ENCODE measurements at regions not wholly inside any gene's neighbourhood (a gene's known extent, or its start where the extent isn't known, plus 50 kb on each side); places are given as distances from the start of the nearest gene placed in this dataset.

- H3K4me1 ChIP-seq (ENCODE audit: insufficient read depth, low read length, poor library complexity, severe bottlenecking), result no peaks in the 10 kb centered on the region
- H3K79me2 ChIP-seq (ENCODE audit: insufficient read depth, low read length), result no peaks in the 10 kb centered on the region
- no peak overlapping the region for H3K9ac ChIP-seq (ENCODE audit: low read depth, low read length, poor library complexity, severe bottlenecking)
- H3K4me3 ChIP-seq (ENCODE audit: low read length, poor library complexity, severe bottlenecking), result no peak overlapping the region
- no peak overlapping the region for H2AFZ ChIP-seq (ENCODE audit: low read length)
- H4K20me1 ChIP-seq (ENCODE audit: insufficient read depth, low read length, poor library complexity, severe bottlenecking), result no peaks in the 10 kb centered on the region
- H3K9me3 ChIP-seq (ENCODE audit: insufficient read depth, low read depth, low read length), result no peaks in the 10 kb centered on the region
- H3F3A ChIP-seq (ENCODE audit: low read depth), result no peaks in the 10 kb centered on the region
- H3K4me2 ChIP-seq (ENCODE audit: low read depth, low read length, poor library complexity, severe bottlenecking), result no peak overlapping the region
- no peaks in the 10 kb centered on the region for H3K27me3 ChIP-seq (ENCODE audit: insufficient read depth, low read length, poor library complexity, severe bottlenecking)
- TF ChIP-seq EZH2phosphoT487 (IDR thresholded peaks at IDR 0.05; ENCODE audit: borderline replicate concordance), result no peak
- TF ChIP-seq, protein P1, sequence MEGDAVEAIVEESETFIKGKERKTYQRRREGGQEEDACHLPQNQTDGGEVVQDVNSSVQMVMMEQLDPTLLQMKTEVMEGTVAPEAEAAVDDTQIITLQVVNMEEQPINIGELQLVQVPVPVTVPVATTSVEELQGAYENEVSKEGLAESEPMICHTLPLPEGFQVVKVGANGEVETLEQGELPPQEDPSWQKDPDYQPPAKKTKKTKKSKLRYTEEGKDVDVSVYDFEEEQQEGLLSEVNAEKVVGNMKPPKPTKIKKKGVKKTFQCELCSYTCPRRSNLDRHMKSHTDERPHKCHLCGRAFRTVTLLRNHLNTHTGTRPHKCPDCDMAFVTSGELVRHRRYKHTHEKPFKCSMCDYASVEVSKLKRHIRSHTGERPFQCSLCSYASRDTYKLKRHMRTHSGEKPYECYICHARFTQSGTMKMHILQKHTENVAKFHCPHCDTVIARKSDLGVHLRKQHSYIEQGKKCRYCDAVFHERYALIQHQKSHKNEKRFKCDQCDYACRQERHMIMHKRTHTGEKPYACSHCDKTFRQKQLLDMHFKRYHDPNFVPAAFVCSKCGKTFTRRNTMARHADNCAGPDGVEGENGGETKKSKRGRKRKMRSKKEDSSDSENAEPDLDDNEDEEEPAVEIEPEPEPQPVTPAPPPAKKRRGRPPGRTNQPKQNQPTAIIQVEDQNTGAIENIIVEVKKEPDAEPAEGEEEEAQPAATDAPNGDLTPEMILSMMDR (conservative IDR thresholded peaks at IDR 0.05; ENCODE audit: low read length), result no peak
- H3K9me2 ChIP-seq (replicated peaks; ENCODE audit: low read depth, low read length), result no peaks in the 10 kb centered on the region
- H3K36me3 ChIP-seq (ENCODE audit: insufficient read depth, low read length), result no peaks in the 10 kb centered on the region
These were observed 93.4 kb upstream of the IRX4 start for GRCh38 chr5:1975898-1976765.

- no peak for TF ChIP-seq EZH2phosphoT487 (IDR thresholded peaks at IDR 0.05; ENCODE audit: borderline replicate concordance)
- TF ChIP-seq, protein P1 (conservative IDR thresholded peaks at IDR 0.05; ENCODE audit: low read length), result no peak
- Histone ChIP-seq H2AFZ (ENCODE audit: low read length) (no peak overlapping the region), H3K4me3 (ENCODE audit: low read length, poor library complexity, severe bottlenecking) (no peak overlapping the region)
These were observed 92.6 kb upstream of the IRX4 start for GRCh38 chr5:1975406-1975715.

DNA sequence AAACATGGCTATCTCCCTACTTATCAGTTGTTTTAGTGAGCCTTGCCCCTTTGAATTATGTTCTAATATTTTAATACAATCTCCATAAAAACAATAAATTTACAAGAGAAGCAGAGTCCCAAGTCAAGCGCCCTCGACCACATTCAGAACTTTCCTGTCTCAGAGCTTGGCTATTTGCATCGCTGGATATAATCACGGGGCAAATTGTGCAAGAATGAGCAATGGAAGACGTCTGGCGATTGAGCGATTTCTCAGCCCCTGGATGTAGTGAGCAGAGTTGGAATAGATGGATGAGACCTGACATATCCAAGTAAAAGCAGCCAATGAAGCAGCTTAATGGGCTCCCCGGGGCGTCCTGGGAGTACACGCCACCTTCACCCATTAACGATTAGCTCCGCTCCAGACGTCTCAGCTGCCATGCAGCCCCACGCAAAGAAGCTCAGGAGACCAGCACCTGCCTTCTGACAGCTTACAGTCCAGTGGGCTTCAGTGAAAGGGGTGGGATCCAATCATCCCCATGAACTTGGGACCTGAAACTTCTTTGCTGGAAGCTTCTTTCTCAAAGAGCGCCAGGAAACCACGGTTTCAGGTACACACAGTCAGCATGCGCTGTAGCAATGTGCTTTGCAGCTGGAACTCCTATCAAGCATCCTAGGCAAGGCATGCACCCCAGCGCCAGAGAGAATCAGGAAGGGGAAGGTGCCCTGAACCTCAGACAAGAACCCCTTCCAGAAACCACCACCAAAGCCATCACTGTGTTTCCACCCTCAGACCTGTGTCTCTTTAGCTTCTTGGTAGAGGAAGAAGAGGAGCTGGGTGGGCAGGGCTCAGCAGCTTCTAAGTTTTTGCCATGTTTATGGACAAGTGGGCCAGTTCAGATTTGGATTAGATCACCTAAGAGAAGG lies 92.0 kb upstream of the IRX4 start:
- Histone ChIP-seq H4K20me1 (ENCODE audit: insufficient read depth, low read length, poor library complexity, severe bottlenecking) (no peaks in the 10 kb centered on the region), H2AFZ (ENCODE audit: low read length) (no peak overlapping the region), H3K9me2 (replicated peaks; ENCODE audit: low read depth, low read length) (no peaks in the 10 kb centered on the region), H3K9me3 (ENCODE audit: insufficient read depth, low read depth, low read length) (no peaks in the 10 kb centered on the region), H3K9ac (ENCODE audit: low read depth, low read length, poor library complexity, severe bottlenecking) (no peak overlapping the region), H3F3A (ENCODE audit: low read depth) (no peaks in the 10 kb centered on the region), H3K4me1 (ENCODE audit: insufficient read depth, low read length, poor library complexity, severe bottlenecking) (no peaks in the 10 kb centered on the region), H3K4me3 (ENCODE audit: low read length, poor library complexity, severe bottlenecking) (no peak overlapping the region), H3K4me2 (ENCODE audit: low read depth, low read length, poor library complexity, severe bottlenecking) (no peak overlapping the region), H3K79me2 (ENCODE audit: insufficient read depth, low read length) (no peaks in the 10 kb centered on the region), H3K27me3 (ENCODE audit: insufficient read depth, low read length, poor library complexity, severe bottlenecking) (no peaks in the 10 kb centered on the region), H3K36me3 (ENCODE audit: insufficient read depth, low read length) (no peaks in the 10 kb centered on the region)
- TF ChIP-seq, protein P1 (conservative IDR thresholded peaks at IDR 0.05; ENCODE audit: low read length), result no peak
- TF ChIP-seq EZH2phosphoT487 (IDR thresholded peaks at IDR 0.05; ENCODE audit: borderline replicate concordance), result no peak

More at GRCh38 chr5:1975406-1975715, 92.6 kb upstream of the IRX4 start:
- Histone ChIP-seq H3K79me2 (ENCODE audit: insufficient read depth, low read length) (no peaks in the 10 kb centered on the region), H3K9me2 (replicated peaks; ENCODE audit: low read depth, low read length) (no peaks in the 10 kb centered on the region), H3K27me3 (ENCODE audit: insufficient read depth, low read length, poor library complexity, severe bottlenecking) (no peaks in the 10 kb centered on the region), H3K9ac (ENCODE audit: low read depth, low read length, poor library complexity, severe bottlenecking) (no peak overlapping the region), H3K9me3 (ENCODE audit: insufficient read depth, low read depth, low read length) (no peaks in the 10 kb centered on the region), H3K36me3 (ENCODE audit: insufficient read depth, low read length) (no peaks in the 10 kb centered on the region), H3K4me1 (ENCODE audit: insufficient read depth, low read length, poor library complexity, severe bottlenecking) (no peaks in the 10 kb centered on the region), H3F3A (ENCODE audit: low read depth) (no peaks in the 10 kb centered on the region), H3K4me2 (ENCODE audit: low read depth, low read length, poor library complexity, severe bottlenecking) (no peak overlapping the region), H4K20me1 (ENCODE audit: insufficient read depth, low read length, poor library complexity, severe bottlenecking) (no peaks in the 10 kb centered on the region)

All from Loucy (cell line).